H1 (cell line): ENCODE measurements at regions not wholly inside any gene's neighbourhood (a gene's known extent, or its start where the extent isn't known, plus 50 kb on each side); places are given as distances from the start of the nearest gene placed in this dataset.

Experiments used
- BRCA1 ChIP-seq: IDR thresholded peaks from 2 replicates; pipeline ENCODE4 v1.6.1; 2012; ENCODE audit warnings: low read depth, low read length, improper control_type of control experiment
- CREB1 ChIP-seq: IDR thresholded peaks from 2 replicates; pipeline ENCODE4 v1.6.1; 2012; ENCODE audit warnings: inconsistent platforms
- GTF2F1 ChIP-seq: IDR thresholded peaks from 2 replicates; pipeline ENCODE4 v1.6.1; 2012; ENCODE audit warnings: low read depth, low read length, improper control_type of control experiment, borderline replicate concordance
- RXRA ChIP-seq: IDR thresholded peaks from 2 replicates; pipeline ENCODE4 v1.6.1; 2011; ENCODE audit warnings: low read depth, mild to moderate bottlenecking, low read length, moderate library complexity; ENCODE audit not compliant: insufficient read depth
- TF ChIP-seq, protein P1 (sequence below): IDR thresholded peaks from 2 replicates; pipeline ENCODE4 v1.6.1; 2012; ENCODE audit warnings: low read length, inconsistent platforms

GRCh38 chr12:30200864-30201263 is 417.1 kb upstream of the TMTC1 start (continued):
- TF ChIP-seq, protein P1, sequence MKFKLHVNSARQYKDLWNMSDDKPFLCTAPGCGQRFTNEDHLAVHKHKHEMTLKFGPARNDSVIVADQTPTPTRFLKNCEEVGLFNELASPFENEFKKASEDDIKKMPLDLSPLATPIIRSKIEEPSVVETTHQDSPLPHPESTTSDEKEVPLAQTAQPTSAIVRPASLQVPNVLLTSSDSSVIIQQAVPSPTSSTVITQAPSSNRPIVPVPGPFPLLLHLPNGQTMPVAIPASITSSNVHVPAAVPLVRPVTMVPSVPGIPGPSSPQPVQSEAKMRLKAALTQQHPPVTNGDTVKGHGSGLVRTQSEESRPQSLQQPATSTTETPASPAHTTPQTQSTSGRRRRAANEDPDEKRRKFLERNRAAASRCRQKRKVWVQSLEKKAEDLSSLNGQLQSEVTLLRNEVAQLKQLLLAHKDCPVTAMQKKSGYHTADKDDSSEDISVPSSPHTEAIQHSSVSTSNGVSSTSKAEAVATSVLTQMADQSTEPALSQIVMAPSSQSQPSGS, result no peak
- no peak for TF ChIP-seq RXRA
- no peak for TF ChIP-seq GTF2F1
- no peak for TF ChIP-seq CREB1
- no peak for TF ChIP-seq BRCA1
